Testis (tissue), 2 donors: ENCODE measurements at regions not wholly inside any gene's neighbourhood (a gene's known extent, or its start where the extent isn't known, plus 50 kb on each side); places are given as distances from the start of the nearest gene placed in this dataset.
A peak's percentile ranks its signal among the peaks of the same experiment; 100 is the strongest.

Source experiments
- DNase-seq: peaks from one replicate; pipeline ENCODE4 v3.0.0-alpha.2; 2019
- H3K27ac ChIP-seq, 2 donors: fragments of 200-600 bp; sonication (generic); one replicate each; pipeline ENCODE4 v1.5.1; 2019
- H3K27me3 ChIP-seq: fragments of 200-600 bp; sonication (generic); one replicate; pipeline ENCODE4 v1.5.1; 2019
- H3K36me3 ChIP-seq: fragments of 200-600 bp; sonication (generic); one replicate; pipeline ENCODE4 v1.5.1; 2017; ENCODE audit warnings: low read depth; ENCODE audit errors: missing control alignments
- H3K4me1 ChIP-seq: fragments of 200-600 bp; sonication (generic); one replicate; pipeline ENCODE4 v1.5.1; 2019
- H3K4me3 ChIP-seq, 2 donors: fragments of 200-600 bp; sonication (generic); one replicate each; pipeline ENCODE4 v1.5.1; 2017 to 2019
- H3K9me3 ChIP-seq: fragments of 200-600 bp; sonication (generic); one replicate; pipeline ENCODE4 v1.5.1; 2017
- CTCF ChIP-seq, 3 experiments: fragments of 450-650 bp in 2 of 3; fragments of 200-600 bp in 1 of 3; sonication (generic) in 1 of 3; IDR thresholded peaks; one replicate each; pipeline ENCODE4 v1.5.1; 2016 to 2019; ENCODE audit warnings: antibody characterized with exemption in 3 of 3, mild to moderate bottlenecking in 2 of 3, moderate library complexity in 1 of 3
- POLR2A ChIP-seq: fragments of 450-650 bp; IDR thresholded peaks from one replicate; pipeline ENCODE4 v1.6.1; 2017; ENCODE audit warnings: antibody characterized with exemption, mild to moderate bottlenecking, moderate library complexity
- WGBS, 2 donors: methylation state at CpG; one replicate each; pipeline ENCODE4 v1.1.5; 2018; 5-methylcytosine and 5-hydroxymethylcytosine counted together
- intact Hi-C: fragments of 100-400 bp; cut with DNase I; formaldehyde crosslinking; loops from one replicate; pipeline ENCODE4 v1.15.1; 2023; ENCODE audit warnings: low total_unique reads

GRCh38 chr1:34406833-34407539 is 230.3 kb downstream of the C1orf94 start:
- Histone ChIP-seq H3K4me1 (peaks cover 11% of the 10 kb centered on the region), H3K27me3 (no peaks in the 10 kb centered on the region), H3K36me3 (no peaks in the 10 kb centered on the region), H3K9me3 (no peaks in the 10 kb centered on the region), H3K27ac (no peak overlapping the region), H3K4me3 (no peak overlapping the region)
- intact Hi-C loops = no loop called here
- DNase-seq = no peak
- WGBS, 2 donors = 48 to 64% methylated on average over 9 of the region's 9 CpGs
- TF ChIP-seq POLR2A = no peak
- TF ChIP-seq CTCF (IDR thresholded peaks at IDR 0.05) = no peak

- peak; percentile 48 for DNase-seq
- Histone ChIP-seq H3K36me3 (no peaks in the 10 kb centered on the region), H3K27me3 (no peaks in the 10 kb centered on the region), H3K9me3 (no peaks in the 10 kb centered on the region), H3K4me1 (peaks cover 11% of the 10 kb centered on the region), H3K4me3 (no peak overlapping the region), H3K27ac (no peak overlapping the region)
- WGBS, 2 donors = 53 to 59% methylated on average over 4 of the region's 4 CpGs
- no peak for TF ChIP-seq POLR2A
- no peak for TF ChIP-seq CTCF (IDR thresholded peaks at IDR 0.05)
- intact Hi-C loops = no loop called here
Measured at GRCh38 chr1:34408011-34408410, 231.3 kb downstream of the C1orf94 start.

- Histone ChIP-seq H3K27me3 (no peaks in the 10 kb centered on the region), H3K4me3 (no peak overlapping the region), H3K36me3 (no peaks in the 10 kb centered on the region), H3K9me3 (no peaks in the 10 kb centered on the region), H3K27ac (no peak overlapping the region), H3K4me1 (peaks cover 11% of the 10 kb centered on the region)
- 81 to 95% methylated on average over 6 of the region's 6 CpGs for WGBS, 2 donors
- no peak for TF ChIP-seq POLR2A
- TF ChIP-seq CTCF (IDR thresholded peaks at IDR 0.05) = no peak
- intact Hi-C loops = no loop called here
- no peak for DNase-seq
Measured at GRCh38 chr1:34409689-34410229, 233.1 kb downstream of the C1orf94 start.

- Histone ChIP-seq H3K36me3 (no peaks in the 10 kb centered on the region), H3K9me3 (no peaks in the 10 kb centered on the region), H3K4me1 (no peaks in the 10 kb centered on the region), H3K27me3 (no peaks in the 10 kb centered on the region), H3K27ac (no peak overlapping the region), H3K4me3 (no peak overlapping the region)
- no peak for DNase-seq
- intact Hi-C loops = no loop called here
- TF ChIP-seq POLR2A (no peak), CTCF (IDR thresholded peaks at IDR 0.05) (no peak)
- WGBS, 2 donors = 67 to 70% methylated on average over 12 of the region's 12 CpGs
Measured at GRCh38 chr1:34412598-34413370, 236.1 kb downstream of the C1orf94 start.
